ENCODE measurements at regions not wholly inside any gene's neighbourhood (a gene's known extent, or its start where the extent isn't known, plus 50 kb on each side); places are given as distances from the start of the nearest gene placed in this dataset.

- no peak overlapping the region for H3K56ac ChIP-seq (ENCODE audit: extremely low read depth, insufficient read depth, low read length)
- dilution Hi-C loops (cut with HindIII; ENCODE audit: low sequenced_read_pairs, unreplicated experiment), result no loop called here
These were observed 153.3 kb downstream of the IL15 start for GRCh38 chr4:141789716-141790115.

More at GRCh38 chr4:141789716-141790115, 153.3 kb downstream of the IL15 start:
- Histone ChIP-seq H3K9ac (ENCODE audit: low read depth, low read length) (no peak overlapping the region), H3K9me3 (ENCODE audit: control insufficient read depth, insufficient read depth, low read length) (no peaks in the 10 kb centered on the region), H3K27ac (ENCODE audit: insufficient read depth, low read length) (no peak overlapping the region), H4K20me1 (ENCODE audit: insufficient read depth, low read length) (no peaks in the 10 kb centered on the region), H2AK9ac (replicated peaks; ENCODE audit: low read depth, low read length, poor library complexity) (no peak overlapping the region), H4K5ac (ENCODE audit: low read depth, low read length) (no peak overlapping the region), H4K8ac (ENCODE audit: low read depth in 2 of 2, low read length in 2 of 2) (no peak overlapping the region), H3K27me3 (ENCODE audit: control insufficient read depth, insufficient read depth, low read length) (no peaks in the 10 kb centered on the region), H2BK5ac (ENCODE audit: low read depth, low read length, poor library complexity, severe bottlenecking) (no peak overlapping the region), H3K9me1 (ENCODE audit: insufficient read depth, low read length) (no peaks in the 10 kb centered on the region), H3K79me1 (ENCODE audit: low read depth in 1 of 2, low read length in 2 of 2) (no peaks in the 10 kb centered on the region), H4K91ac (ENCODE audit: insufficient read depth, low read depth, low read length) (no peak overlapping the region), H3K4me2 (ENCODE audit: low read depth, low read length) (no peak overlapping the region), H3K4ac (ENCODE audit: low read depth, low read length) (no peak overlapping the region), H2BK120ac (ENCODE audit: low read depth, low read length) (no peak overlapping the region), H2BK20ac (ENCODE audit: low read depth, low read length) (no peak overlapping the region), H3K4me1 (ENCODE audit: control insufficient read depth, insufficient read depth, low read length) (no peaks in the 10 kb centered on the region), H2AFZ (replicated peaks; ENCODE audit: low read length, poor library complexity) (no peak overlapping the region), H2AK5ac (ENCODE audit: low read depth, low read length) (no peak overlapping the region), H3K18ac (ENCODE audit: low read depth, low read length) (no peak overlapping the region), H2BK15ac (ENCODE audit: low read depth, low read length) (no peak overlapping the region), H3K14ac (replicated peaks; ENCODE audit: low read depth, low read length) (no peak overlapping the region), H3K4me3 (ENCODE audit: insufficient read depth, low read depth, low read length) (no peak overlapping the region), H3K23ac (ENCODE audit: low read depth, low read length) (no peak overlapping the region), H3K36me3 (ENCODE audit: control insufficient read depth, insufficient read depth, low read length) (no peaks in the 10 kb centered on the region)
- no peak for DNase-seq
- intact Hi-C loops (cut with micrococcal nuclease) (no loop called here), in situ Hi-C loops (cut with MboI; ENCODE audit: low sequenced_read_pairs) (no loop called here)
- no CpG with 5 or more reads among the region's 4 CpGs for WGBS, 2 experiments (ENCODE audit: extremely low coverage in 2 of 2, insufficient read length in 1 of 2)
- ChIA-PET POLR2A (ENCODE audit: unreplicated experiment) (no interaction called here), CTCF (no interaction called here)
- BruUV-seq (replicated peaks), result no TSS peak
- ATAC-seq (ENCODE audit: low read depth), result no peak
- TF ChIP-seq FOS (IDR thresholded peaks at IDR 0.05; ENCODE audit: low read depth, low read length) (no peak), MAZ (IDR thresholded peaks at IDR 0.05; ENCODE audit: borderline replicate concordance, low read depth, low read length) (no peak), NFE2L2 (IDR thresholded peaks at IDR 0.05; ENCODE audit: low read depth, low read length) (no peak), BHLHE40 (IDR thresholded peaks at IDR 0.05; ENCODE audit: low read depth, low read length) (no peak), RFX5 (IDR thresholded peaks at IDR 0.05; ENCODE audit: low read depth, low read length) (no peak), MXI1 (IDR thresholded peaks at IDR 0.05; ENCODE audit: borderline replicate concordance, low read depth, low read length) (no peak), CHD1 (IDR thresholded peaks at IDR 0.05; ENCODE audit: low read depth, low read length) (no peak)

Measured in IMR-90 (cell line).